ENCODE measurements at regions not wholly inside any gene's neighbourhood (a gene's known extent, or its start where the extent isn't known, plus 50 kb on each side); places are given as distances from the start of the nearest gene placed in this dataset.

GRCh38 chr6:91834813-91835212 lies 1247.9 kb upstream of the MAP3K7 start:
- H4K91ac ChIP-seq (ENCODE audit: insufficient read length, low read depth, low read length): no peak overlapping the region
- H3K27me3 ChIP-seq (ENCODE audit: insufficient read depth, low read length): no peaks in the 10 kb centered on the region
- no peaks in the 10 kb centered on the region for H3K27me3 Mint-ChIP-seq (ENCODE audit: low read depth)
- no peak overlapping the region for H2AFZ ChIP-seq (ENCODE audit: low read length)
- no peak overlapping the region for H3K56ac ChIP-seq (ENCODE audit: insufficient read length, low read depth, low read length)
- no peak for DNase-seq
- no peak overlapping the region for H4K5ac ChIP-seq (ENCODE audit: insufficient read length, low read depth, low read length)
- no peak overlapping the region for H2BK20ac ChIP-seq (ENCODE audit: low read depth, low read length, poor library complexity, severe bottlenecking)
- no peak overlapping the region for H3K9ac ChIP-seq (ENCODE audit: extremely low read depth, insufficient read length, low read length)
- H3K4ac ChIP-seq (ENCODE audit: low read depth, low read length): no peak overlapping the region
- no peak overlapping the region for H3K4me3 Mint-ChIP-seq
- no peak overlapping the region for H4K8ac ChIP-seq (replicated peaks; ENCODE audit: insufficient read length, low read depth, low read length)
- H3K18ac ChIP-seq (ENCODE audit: insufficient read length, low read depth, low read length): no peak overlapping the region
- H2AK5ac ChIP-seq (ENCODE audit: insufficient read length, low read length): no peak overlapping the region
- H3T11ph ChIP-seq (ENCODE audit: low read length): no peak overlapping the region
- H3K9me3 ChIP-seq (ENCODE audit: control insufficient read depth, low read depth, low read length): no peaks in the 10 kb centered on the region
- H3K14ac ChIP-seq (ENCODE audit: insufficient read depth, low read length): no peak overlapping the region
- no peaks in the 10 kb centered on the region; the same call in 1 of the 2 replicates for H3K4me1 ChIP-seq (ENCODE audit: insufficient read depth, low read length)
- no peaks in the 10 kb centered on the region for H3K79me2 ChIP-seq (ENCODE audit: insufficient read depth, low read length)
- H2BK12ac ChIP-seq (ENCODE audit: insufficient read length, low read depth, low read length): no peak overlapping the region
- H2BK15ac ChIP-seq (ENCODE audit: low read depth, low read length): no peak overlapping the region
- H3K27ac ChIP-seq (ENCODE audit: insufficient read length, low read depth, low read length): no peak overlapping the region
- H3K36me3 Mint-ChIP-seq (ENCODE audit: insufficient read depth in 1 of 3, low read depth in 3 of 3): no peaks in the 10 kb centered on the region
- no peaks in the 10 kb centered on the region for H3K9me3 Mint-ChIP-seq
- H3K27ac Mint-ChIP-seq: no peak overlapping the region
- H4K20me1 ChIP-seq (ENCODE audit: control insufficient read depth, insufficient read depth, insufficient read length): no peaks in the 10 kb centered on the region
- H3K79me1 ChIP-seq (ENCODE audit: insufficient read depth, low read depth, low read length, poor library complexity, severe bottlenecking): no peaks in the 10 kb centered on the region
- no peak overlapping the region for H3K23ac ChIP-seq (ENCODE audit: insufficient read length, low read depth, low read length)
- no peak overlapping the region for H2BK5ac ChIP-seq (ENCODE audit: insufficient read length, low read length)
- H3K23me2 ChIP-seq (ENCODE audit: insufficient read length, low read depth, low read length, poor library complexity, severe bottlenecking): no peaks in the 10 kb centered on the region
- H3K4me2 ChIP-seq (ENCODE audit: insufficient read depth, insufficient read length, low read length): no peak overlapping the region
- H2BK120ac ChIP-seq (ENCODE audit: low read depth, low read length, poor library complexity, severe bottlenecking): no peak overlapping the region
- no CpG with 5 or more reads among the region's 2 CpGs for WGBS (ENCODE audit: extremely low coverage, insufficient read length, low lambda C conversion rate)
- TF ChIP-seq CTCF (conservative IDR thresholded peaks at IDR 0.05): no peak
- peaks cover 3 to 5% of the 10 kb centered on the region in 2 experiments for H3K4me1 Mint-ChIP-seq

All from H9 (cell line).